SHP77 (cell line): ENCODE measurements at regions not wholly inside any gene's neighbourhood (a gene's known extent, or its start where the extent isn't known, plus 50 kb on each side); places are given as distances from the start of the nearest gene placed in this dataset.

Experiments
- DNase-seq, 2 experiments: peaks; one replicate each; lab custom pipeline; 2025; lab: John Stamatoyannopoulos, UW

DNA sequence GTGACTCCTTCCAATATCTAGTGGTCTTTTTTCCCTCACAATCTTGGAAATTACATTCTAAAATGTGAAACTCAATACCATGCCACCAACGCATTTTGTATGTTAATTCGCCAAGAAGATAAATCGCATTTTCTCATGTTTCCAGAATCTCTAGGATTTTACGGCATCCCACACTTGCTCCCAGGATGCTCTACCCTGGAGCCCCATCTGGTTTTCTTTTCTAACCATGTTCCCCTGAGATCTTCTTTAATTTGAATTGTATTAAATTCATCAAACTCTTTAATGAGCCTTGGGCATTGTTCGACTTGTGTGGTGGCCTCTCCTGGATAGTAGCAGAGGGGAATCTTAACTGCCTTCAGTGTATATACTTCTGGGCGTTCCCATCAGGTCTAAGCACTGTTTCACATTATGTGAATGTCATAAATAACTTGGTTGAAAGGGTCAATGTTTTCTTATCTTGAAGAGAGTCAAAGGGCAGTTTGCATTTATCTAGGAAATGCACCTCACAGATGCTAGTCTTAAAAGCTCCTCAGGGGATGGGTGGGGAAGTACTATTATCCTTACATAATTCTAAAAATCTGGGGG lies 169.1 kb upstream of the MEOX2 start:
- no peak for DNase-seq

DNA sequence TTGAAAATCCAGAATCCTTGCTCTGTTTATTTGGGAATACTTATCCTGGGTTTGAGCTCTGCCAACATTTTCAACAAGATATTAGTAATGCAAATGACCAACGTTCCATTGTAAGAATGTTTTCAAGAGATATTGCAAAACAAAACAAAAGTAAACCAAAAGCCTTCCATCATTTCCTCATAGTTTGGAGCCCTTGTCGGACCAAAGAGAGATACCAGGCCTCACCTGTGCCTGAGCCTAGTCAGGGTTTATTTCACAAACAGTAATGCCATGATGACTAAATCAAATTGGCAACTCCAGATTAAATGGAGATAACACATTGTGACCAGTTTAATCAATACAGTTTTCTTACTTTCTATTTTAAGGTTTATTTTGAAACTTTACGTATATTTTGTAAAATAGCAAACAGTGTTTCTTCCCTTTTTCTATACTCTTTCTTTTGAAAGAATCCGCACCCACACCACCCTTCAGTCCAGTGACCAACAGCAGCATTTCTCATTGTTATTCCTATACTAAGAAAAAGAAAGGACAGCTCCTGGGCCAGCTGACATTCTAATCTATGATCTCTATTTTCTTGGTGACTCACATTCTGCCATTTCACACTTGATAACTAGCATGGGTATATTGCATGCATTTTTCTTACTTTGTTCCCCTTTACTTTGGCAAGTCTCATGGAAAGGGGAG lies 168.5 kb upstream of the MEOX2 start:
- no peak for DNase-seq

DNA sequence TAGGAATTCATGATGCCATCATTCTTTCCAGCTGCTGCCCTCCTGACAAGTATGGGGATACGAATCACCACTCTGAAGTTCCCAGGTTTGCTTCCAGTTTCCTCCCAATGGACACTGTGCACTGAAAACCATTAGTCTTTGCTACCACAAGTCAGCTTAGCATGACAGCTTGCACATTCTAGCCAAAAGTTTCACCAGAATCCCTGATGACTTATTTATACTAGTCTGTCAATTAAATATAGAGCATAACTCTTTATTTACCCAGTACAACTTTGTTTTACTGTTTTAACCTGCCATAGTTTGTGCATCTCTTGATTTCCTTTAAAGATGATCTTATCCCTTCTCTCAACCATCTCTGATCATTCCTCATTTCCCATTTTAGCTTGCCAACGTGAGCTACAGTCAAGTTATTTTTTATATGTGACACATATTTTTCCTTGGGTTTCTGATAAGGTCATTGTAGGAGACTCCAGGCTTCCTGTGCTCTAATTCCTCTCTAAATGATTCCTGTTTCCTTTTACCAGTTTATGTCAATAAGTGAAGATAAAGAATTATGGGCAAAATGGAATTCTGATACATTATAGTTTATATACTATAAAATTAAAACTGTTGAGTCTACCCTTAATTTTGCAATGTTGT lies 167.5 kb upstream of the MEOX2 start:
- no peak for DNase-seq

DNA sequence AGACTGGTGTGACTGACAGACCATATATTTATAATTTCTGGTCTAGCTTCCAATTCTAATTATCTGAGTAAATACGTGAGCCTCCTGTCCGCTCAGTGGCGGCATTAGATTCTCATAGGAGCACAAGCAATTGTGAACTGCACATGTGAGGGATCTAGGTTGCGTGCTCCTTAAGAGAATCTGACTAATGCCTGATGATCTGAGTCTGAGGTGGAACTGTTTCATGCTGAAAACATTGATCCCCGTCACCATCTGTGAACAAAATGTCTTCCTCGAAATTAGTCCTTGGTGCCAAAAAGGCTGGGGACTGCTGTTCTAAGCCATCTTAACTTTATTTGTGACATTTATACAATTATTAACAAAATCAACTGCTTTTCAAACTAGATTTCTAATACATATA lies 164.7 kb upstream of the MEOX2 start:
- no peak for DNase-seq

DNA sequence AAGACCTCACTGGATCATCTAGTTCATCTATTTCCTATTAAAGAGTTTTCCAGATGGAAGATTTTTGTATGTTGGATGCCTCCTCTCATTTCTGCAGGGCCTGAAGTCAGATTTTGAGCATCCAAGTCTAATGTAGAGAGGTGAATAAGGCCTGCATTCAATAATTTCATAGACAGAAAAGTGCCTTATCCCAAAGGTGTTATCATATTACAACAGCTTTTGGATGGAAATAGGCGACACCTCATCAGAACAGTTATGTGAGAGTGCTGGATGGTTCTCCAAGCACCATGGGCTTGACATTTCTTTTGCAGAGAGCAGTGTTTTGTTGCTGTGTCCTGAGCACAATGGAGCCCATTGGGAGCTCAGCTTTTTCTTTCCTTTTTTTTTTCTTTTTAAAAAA lies 162.4 kb upstream of the MEOX2 start:
- DNase-seq, result no peak

DNA sequence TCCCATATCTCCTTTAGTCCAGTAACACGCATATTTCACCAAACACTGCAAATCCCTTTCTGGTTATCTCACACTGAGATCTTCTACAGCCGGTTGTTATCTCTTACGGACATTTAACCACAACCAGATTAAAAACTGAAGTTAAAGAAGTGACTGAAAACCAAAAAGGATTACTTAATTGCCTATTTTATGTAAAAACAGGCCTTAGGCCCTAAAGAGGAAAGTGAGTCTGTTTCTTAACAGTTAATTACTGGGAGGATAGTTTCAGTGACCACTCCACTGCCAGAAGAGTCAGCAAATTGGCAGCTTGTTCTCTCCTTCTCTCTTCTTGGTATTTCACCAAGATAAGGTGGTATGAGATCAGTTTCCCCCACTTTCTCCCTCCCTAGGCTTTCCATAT lies 161.9 kb upstream of the MEOX2 start:
- DNase-seq, result no peak

DNA sequence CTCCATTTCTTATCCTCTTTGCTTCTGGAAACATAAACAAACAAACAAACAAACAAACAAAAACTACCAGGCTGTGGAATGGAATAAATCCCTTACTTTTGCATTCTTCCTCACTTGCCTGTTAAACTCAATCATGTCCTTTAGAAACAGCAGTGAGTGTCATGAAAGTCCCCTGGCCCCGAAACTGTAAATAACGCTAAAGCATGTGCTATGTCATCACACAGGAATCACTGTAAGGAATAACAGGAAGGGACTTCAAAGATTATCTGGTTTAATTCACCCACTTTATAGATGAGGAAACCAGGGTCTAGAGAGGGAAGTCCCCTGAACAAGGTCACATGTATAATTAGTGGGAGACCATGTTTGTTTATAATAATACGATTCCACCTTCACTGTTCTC lies 159.4 kb upstream of the MEOX2 start:
- DNase-seq, result no peak

DNA sequence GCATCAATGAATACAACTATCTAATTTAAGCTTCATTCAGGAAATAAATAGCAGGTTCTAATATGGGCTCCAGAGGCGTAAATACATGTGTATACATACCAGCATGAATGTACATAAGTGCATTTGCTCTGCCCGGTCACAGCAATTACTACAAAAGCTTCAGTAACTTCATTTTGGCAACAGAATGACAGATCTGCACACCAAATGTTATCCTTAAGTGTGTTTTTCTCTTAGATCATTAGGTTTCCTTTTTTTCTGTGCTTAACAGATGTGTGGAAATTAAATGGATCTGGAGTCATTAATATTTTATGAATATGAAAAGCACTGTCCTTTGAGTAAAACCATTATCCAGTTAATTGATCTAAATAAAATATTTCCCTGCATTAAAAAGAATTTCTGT lies 159.0 kb upstream of the MEOX2 start:
- DNase-seq, result no peak

DNA sequence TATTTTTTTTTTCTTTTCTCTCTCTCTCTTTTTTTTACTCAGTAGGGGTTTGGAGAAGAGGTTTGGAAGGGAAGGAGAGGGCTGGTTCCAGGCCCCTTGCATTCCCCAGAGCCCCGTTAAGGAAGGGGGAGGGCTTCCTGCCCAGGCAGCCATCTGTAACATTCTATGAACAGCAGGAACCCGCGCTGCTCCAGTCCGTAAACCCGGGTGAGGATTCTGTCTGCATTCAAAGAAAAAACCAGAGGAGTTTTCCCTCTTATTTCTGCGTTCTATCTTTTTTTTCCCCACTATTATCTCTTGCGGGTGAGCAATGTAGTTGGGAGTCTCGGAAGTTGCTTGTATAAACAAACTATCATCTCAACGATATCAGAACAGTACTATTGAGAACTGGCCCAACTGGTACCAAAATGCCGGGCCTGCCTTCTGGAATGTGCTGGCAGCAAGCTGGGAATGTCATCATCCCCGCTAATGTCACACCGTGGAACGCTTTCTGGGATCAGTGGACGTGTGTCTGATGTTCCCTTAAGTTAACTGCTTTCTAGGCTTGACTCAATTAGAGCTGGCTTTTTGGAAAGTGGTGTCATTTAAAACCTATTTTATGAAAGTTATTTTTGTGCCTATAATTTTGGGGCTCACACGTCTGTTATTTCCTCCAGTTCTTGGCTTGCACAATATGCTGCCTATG lies 153.1 kb upstream of the MEOX2 start:
- DNase-seq, result no peak

DNA sequence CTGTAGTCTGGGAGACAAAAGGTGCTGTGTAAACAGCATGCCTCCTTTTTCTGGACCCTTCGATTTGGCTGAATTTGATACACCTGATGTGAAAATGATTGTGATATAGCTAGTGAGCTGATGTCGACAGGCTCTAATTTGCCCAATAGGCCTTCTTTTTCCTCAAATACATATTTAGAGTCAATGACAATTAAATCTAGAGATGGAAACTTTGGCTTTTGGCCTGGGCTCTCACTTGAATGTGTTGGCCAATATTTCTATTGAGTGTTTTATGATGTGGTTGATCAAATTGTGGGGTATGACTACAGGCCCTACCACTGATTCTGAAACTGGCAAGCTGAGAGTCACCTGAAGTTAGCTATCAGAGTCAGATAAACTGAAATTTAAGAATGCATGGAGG lies 151.8 kb upstream of the MEOX2 start:
- DNase-seq, result no peak

DNA sequence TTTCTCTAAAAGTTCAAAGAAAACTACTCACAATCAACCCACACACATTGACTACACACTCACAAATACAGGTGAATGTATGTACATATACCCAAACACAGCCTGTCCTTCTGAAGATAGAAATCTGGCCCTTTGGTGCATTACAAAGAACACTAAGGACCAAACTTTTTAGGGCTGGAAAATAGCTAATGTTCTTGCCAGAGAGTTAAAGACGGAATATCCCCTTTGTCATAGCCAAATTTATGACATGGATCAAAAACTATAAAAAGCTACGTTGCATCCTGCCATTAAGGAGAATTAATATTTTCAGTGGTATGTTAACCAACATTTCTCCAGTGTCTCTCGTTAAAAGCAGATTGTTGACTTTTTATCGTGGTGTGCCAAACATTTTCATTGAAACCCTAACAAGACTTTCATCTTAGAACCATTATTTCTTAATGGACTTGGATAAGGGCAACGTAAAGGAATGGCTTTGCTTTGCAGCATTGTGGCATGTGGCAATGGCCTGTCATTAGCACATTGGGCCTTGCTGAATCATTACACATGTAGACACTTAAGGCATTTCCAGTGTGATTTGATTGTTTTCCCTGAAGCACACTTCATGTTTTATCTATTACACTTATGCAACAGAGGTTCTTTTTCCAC lies 150.9 kb upstream of the MEOX2 start:
- DNase-seq, result no peak

DNA sequence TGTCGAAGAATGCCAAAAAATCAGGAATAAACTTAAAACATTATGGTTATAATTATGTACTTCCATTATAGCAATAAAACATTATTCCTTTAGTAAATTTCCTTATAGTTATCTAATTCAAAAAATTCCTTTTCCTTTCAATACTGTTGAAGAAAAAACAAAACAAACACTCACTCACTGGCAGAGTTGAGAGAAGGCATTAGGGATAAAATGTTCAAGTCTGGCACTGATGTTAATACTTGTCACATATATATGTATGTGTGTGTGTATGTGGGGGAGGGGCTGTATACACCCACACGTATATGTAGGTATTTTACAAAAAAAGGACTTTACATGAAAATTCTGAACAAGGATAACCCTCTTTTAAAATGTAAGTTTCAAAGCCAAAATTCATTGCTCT lies 150.2 kb upstream of the MEOX2 start:
- no peak for DNase-seq

DNA sequence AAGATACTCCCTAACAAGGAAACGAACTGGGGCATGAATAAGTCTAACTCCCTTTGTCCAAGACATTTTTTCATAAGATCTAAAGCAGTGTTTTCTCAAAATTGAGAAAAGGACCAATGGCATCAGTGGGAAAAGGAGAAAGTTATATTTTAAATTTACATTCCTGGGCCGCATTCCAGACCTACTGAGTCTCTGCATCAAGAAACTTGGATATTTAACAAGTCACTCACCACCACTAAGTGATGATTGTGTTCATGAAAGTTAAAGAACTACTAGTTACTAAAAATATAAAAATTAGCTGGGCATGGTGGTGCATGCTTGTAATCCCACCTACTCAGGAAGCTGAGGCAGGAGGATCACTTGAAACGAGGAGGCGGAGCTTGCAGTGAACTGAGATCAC lies 149.6 kb upstream of the MEOX2 start:
- no peak for DNase-seq

DNA sequence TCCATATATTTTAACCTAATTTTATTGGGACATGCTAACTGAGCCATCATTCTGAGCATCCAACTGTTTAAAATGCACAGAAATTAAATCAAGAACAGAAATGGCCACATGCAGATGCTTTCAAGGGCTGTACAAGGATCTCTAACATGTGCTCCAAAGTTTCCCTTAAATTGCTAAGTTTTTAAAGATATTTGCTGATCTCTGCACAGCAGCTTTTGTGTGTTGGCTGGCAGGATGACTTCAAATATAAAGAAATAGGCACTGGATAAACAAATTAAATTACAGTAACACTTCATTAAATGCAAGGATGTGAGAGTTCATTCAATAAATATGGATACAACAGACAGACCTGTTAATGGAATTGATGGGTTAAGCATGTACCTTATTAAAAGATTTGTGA lies 148.0 kb upstream of the MEOX2 start:
- no peak for DNase-seq

DNA sequence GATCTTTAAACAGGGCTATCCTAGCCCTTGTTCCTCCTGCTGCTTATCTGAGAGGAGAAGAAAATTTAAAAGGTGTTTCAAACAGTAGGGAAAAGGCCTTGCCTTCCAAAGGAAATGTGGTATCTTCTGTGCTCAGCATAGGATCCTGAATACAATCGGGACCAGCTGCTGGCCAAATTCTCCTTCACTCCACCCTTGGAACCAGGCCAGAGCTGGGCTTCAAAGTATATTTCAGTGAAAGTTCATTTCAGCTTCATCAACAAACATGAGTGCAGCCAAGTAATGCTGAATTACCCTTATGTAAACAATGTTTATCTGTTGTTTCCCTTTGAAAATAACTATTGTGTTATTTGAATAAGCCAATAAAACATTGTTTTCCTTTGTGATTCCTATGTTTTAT lies 146.5 kb upstream of the MEOX2 start:
- DNase-seq, result peak; percentile 10 to 21

DNA sequence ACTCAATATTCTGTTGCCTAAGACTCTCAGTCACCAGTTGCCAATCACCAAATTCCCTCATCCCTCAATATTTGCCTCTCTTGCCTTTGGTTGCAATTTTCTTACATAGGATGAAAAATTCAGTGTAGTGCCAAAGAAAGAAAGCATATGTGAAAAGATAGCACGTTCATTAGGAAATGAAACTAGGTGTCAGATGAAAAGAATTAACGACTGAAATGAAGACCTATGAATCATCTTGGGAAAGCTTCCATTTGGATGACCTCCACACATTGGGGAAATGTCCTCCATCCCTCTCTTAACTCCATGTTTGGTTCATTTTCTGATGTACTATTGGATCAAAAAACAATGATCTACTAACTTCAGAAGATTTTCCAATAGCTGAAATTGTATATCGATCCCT lies 145.1 kb upstream of the MEOX2 start:
- DNase-seq, result no peak

DNA sequence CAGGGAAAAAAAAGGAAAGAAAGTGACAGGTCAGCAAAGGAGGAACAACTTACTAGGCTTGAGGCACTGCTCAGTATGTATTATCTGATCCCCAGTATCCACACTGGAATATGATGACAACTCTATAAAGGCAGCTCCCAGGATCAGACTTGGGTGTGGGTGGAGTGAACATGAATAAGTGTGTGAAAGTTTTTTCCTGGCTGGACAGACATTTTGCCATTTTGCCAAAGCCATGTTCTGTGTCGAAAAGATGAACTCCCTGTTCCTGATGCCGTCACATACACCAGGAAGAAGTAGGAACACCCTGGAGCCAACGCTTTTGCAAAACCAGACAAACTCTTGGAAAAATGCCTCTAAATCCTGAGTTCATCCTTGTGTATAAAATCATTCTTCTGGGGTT lies 143.2 kb upstream of the MEOX2 start:
- no peak for DNase-seq

DNA sequence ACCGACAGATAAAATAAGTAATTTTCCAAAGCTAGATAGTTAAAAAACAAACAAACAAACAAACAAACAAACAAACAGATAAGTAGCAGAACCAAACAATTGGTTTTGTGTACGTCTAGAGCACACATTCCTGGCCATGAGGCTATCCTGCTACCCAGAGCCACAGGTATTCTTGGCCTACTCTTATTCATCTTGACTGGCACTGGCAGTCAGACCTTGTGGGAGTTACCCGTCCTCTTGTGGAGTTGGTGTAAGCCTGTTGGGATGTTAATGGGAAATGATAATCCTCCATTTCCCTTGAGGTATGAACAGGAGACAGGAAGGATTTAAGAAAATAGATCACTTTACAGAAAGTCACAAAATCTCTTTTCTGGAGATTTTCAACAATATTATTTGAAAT lies 142.4 kb upstream of the MEOX2 start:
- DNase-seq, result no peak

DNA sequence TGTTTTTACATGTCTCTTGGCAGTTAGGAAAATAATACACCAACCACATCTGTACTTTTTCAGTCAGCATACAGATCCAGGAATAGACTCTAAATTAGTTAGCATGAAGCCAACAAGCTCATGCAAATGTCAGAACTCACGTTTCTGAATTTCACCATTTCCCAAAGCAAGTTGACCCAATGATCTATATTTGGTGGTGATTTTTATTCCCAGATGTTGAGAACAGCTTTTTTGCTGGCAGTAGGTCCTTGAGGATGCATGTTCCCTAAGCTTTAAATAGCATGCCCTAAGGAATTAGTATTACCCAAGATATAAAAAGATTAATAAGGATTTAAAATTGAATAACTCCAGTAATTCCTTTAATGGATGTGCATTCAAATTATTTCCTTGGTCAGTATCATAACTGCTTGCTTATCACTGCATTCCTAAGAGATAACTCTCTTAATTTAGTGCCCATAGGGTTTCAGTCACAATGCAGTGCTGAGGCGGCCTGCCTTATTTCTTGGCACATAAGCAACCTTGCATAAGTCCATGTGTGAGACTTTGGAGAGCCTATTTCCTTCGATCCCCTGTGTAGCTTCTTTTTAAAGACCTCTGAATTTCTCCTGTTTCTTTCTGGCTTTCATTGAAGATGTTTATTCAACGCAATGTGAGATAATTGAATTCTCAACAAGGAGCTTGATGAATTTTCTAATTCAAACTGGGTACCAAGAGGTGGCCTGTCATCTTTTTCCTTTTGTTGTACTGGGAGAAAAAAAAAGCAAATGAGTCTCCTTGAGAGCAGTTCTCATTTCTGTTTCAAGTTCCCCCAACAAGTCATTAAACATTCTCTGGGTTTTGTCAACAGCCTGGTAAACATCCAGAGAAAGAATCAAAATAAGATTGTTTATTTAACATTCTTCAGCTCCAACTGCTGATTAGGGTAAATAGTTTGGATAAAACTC lies 135.3 kb upstream of the MEOX2 start:
- DNase-seq, result no peak

DNA sequence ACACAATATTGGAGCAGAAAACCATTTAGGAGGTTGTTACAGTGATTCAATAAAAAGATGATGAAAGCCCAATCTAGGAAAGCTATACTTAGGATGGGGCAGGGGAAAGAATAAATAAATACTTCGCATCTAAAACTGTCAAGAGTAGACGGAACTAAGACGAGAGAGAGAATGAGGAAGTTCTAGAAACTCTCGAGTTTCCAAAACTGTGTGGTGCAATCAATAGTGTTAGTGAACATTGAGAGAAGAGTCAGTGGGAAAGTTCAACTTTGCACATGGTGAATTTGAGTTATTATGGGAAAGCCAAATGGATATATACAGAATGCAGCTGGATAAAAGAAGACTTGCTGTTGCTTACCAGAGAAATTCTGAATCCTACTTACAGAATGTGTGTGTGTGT lies 133.8 kb upstream of the MEOX2 start:
- DNase-seq, result no peak

DNA sequence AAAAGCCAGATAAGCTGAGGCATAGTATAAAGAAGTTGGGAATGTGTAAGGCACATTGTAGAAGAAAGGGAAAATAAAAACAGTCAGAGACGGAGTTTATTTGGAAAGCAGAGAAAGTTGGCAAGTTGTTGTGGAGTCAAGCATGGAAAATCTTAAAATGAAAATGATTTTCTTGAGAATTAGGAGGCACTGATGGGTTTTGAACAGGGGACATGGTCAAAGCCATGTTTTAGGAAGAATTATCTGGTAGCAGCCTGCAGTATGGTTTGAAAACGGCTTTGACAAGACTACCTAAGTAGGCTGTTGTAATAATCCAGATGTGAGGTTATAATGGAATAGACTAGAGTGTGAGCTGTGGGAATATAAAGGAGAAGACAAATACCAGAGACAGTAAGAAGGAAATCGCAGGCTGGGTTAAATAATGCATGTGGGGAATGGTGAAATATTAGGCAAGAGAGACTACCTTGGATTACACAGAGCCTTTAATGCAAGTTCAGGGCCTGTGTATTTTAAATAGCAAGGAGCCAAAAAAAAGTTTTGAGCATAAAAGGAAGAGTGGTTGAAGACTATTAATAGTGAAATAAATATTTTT lies 130.4 kb upstream of the MEOX2 start:
- no peak for DNase-seq
